K562 (cell line): ENCODE measurements at regions not wholly inside any gene's neighbourhood (a gene's known extent, or its start where the extent isn't known, plus 50 kb on each side); places are given as distances from the start of the nearest gene placed in this dataset.

ENCODE experiments used
- ATAC-seq: fragments of 200-7000 bp; cut with Tn5 transposase; 3 replicates; pipeline ENCODE4 v1.9.1; 2020; ENCODE audit warnings: moderate library complexity
- BruUV-seq: library from RNA; stranded (reverse); fragments of 400-500 nt; replicated peaks from 2 replicates; lab custom pipeline; 2021; lab: Mats Ljungman, UMichigan
- CTCF ChIA-PET: fragments of 300-600 bp; formaldehyde crosslinking; extraction: SDS; loops from one replicate; lab custom pipeline; 2021; ENCODE audit warnings: low intra/inter-chr PET ratio; lab: Yijun Ruan, JAX
- POLR2A ChIA-PET: fragments of 300-600, 350-650 bp; sonication (Branson Sonifier 250); formaldehyde crosslinking; extraction: SDS; loops from one replicate; lab custom pipeline; 2021; ENCODE audit warnings: antibody characterized with exemption, inconsistent platforms; lab: Yijun Ruan, JAX
- DNase-seq, 4 experiments: peaks; one replicate each; pipeline versions ENCODE4 v3.0.0 to v3.0.0-alpha.2; 2011 to 2018; ENCODE audit warnings: low spot score in 3 of 4, mixed read lengths in 3 of 4; ENCODE audit errors: extremely low read depth in 1 of 4
- FAIRE-seq: peaks from 2 replicates; lab custom pipeline; 2011; peaks lifted over from hg19 to GRCh38; lab: Jason Lieb, UNC
- H2AFZ ChIP-seq: 2 replicates; pipeline ENCODE4 v1.6.0; 2011; ENCODE audit warnings: low read depth, low read length, control low read depth, inconsistent platforms
- H3K27ac ChIP-seq: fragments of 200-600 bp; 3 replicates; pipeline ENCODE4 v1.8.0; 2011; ENCODE audit warnings: low read depth, mild to moderate bottlenecking, control low read depth, inconsistent platforms, low read length, moderate library complexity, mixed read lengths; ENCODE audit errors: extremely low read depth
- H3K27me3 ChIP-seq, 2 experiments: fragments of 300-600 bp in 1 of 2; 2 replicates in 1 of 2; 3 replicates in 1 of 2; pipeline versions ENCODE4 v1.6.0 to v1.8.0; 2011; ENCODE audit warnings: inconsistent platforms in 2 of 2, low read length in 2 of 2, mild to moderate bottlenecking in 1 of 2, mixed read lengths in 1 of 2, moderate library complexity in 1 of 2; ENCODE audit not compliant: control insufficient read depth in 2 of 2, insufficient read depth in 2 of 2
- H3K36me3 ChIP-seq: fragments of 300-600 bp; 3 replicates; pipeline ENCODE4 v1.8.0; 2011; ENCODE audit warnings: mild to moderate bottlenecking, low read length, inconsistent platforms; ENCODE audit not compliant: control insufficient read depth, insufficient read depth
- H3K4me1 ChIP-seq, 2 experiments: fragments of 200-600 bp in 1 of 2; replicated peaks in 1 of 2; 2 replicates in 1 of 2; 3 replicates in 1 of 2; pipeline versions ENCODE4 v1.5.1 to v1.8.0; 2011; ENCODE audit warnings: inconsistent platforms in 2 of 2, low read length in 2 of 2, mild to moderate bottlenecking in 1 of 2, mixed read lengths in 1 of 2, moderate library complexity in 1 of 2; ENCODE audit not compliant: control insufficient read depth in 2 of 2, insufficient read depth in 2 of 2
- H3K4me2 ChIP-seq: 2 replicates; pipeline ENCODE4 v1.6.1; 2011; ENCODE audit warnings: low read length, control low read depth, inconsistent platforms, mixed read lengths; ENCODE audit not compliant: insufficient read depth
- H3K4me3 ChIP-seq: fragments of 200-600 bp; sonication (generic), shearing (Covaris generic); 2 replicates; pipeline ENCODE4 v1.5.1; 2016; ENCODE audit warnings: control low read depth, inconsistent platforms
- H3K79me2 ChIP-seq: fragments of 200-600 bp; 3 replicates; pipeline ENCODE4 v1.8.0; 2011; ENCODE audit warnings: low read length, inconsistent platforms; ENCODE audit not compliant: control insufficient read depth, insufficient read depth
- H3K9ac ChIP-seq, 2 experiments: 2 replicates each; pipeline versions ENCODE4 v1.6.0 to v1.6.1; 2011; ENCODE audit warnings: low read depth in 2 of 2, low read length in 2 of 2, control low read depth in 1 of 2, inconsistent platforms in 1 of 2, mild to moderate bottlenecking in 1 of 2, mixed read lengths in 1 of 2; ENCODE audit not compliant: insufficient read depth in 1 of 2
- H3K9me1 ChIP-seq: one replicate; pipeline ENCODE4 v1.6.0; 2011; ENCODE audit warnings: inconsistent platforms, mild to moderate bottlenecking, low read length, moderate library complexity; ENCODE audit not compliant: control insufficient read depth, insufficient read depth
- H3K9me3 ChIP-seq: replicated peaks from 2 replicates; pipeline ENCODE4 v1.5.1; 2011; ENCODE audit warnings: low read depth, low read length, inconsistent platforms; ENCODE audit not compliant: control insufficient read depth, insufficient read depth
- H4K20me1 ChIP-seq: replicated peaks from 2 replicates; pipeline ENCODE4 v1.6.1; 2011; ENCODE audit warnings: low read length, inconsistent platforms, mixed read lengths; ENCODE audit not compliant: control insufficient read depth, insufficient read depth
- ARID1B ChIP-seq: fragments of 450-650 bp; IDR thresholded peaks from 2 replicates; pipeline ENCODE4 v1.6.1; 2016; ENCODE audit warnings: antibody characterized with exemption, mild to moderate bottlenecking, inconsistent platforms
- BRCA1 ChIP-seq, 2 experiments: fragments of 450-650 bp in 1 of 2; sonication (generic) in 1 of 2; formaldehyde crosslinking in 1 of 2; IDR thresholded peaks; 2 replicates each; pipeline versions ENCODE4 v1.5.0 to v1.6.1; 2017 to 2020; ENCODE audit warnings: mild to moderate bottlenecking in 1 of 2, missing genetic modification reagents in 1 of 2
- C11orf30 ChIP-seq: fragments of 450-650 bp; IDR thresholded peaks from 2 replicates; pipeline ENCODE4 v1.6.1; 2016; ENCODE audit warnings: low read depth, mild to moderate bottlenecking
- DIDO1 ChIP-seq: fragments of 450-650 bp; IDR thresholded peaks from 2 replicates; pipeline ENCODE4 v1.6.1; 2016; ENCODE audit warnings: low read depth, missing biosample characterization, missing genetic modification characterization
- KLF6 ChIP-seq: fragments of 250-450 bp; sonication (Bioruptor Pico); IDR thresholded peaks from 2 replicates; pipeline ENCODE4 v1.4.0; 2020; ENCODE audit warnings: mild to moderate bottlenecking, moderate library complexity, borderline replicate concordance
- MEF2A ChIP-seq: IDR thresholded peaks from 2 replicates; pipeline ENCODE4 v1.6.1; 2011; ENCODE audit warnings: low read depth, mild to moderate bottlenecking, low read length, moderate library complexity; ENCODE audit not compliant: control insufficient read depth
- NFE2 ChIP-seq: IDR thresholded peaks from 2 replicates; pipeline ENCODE4 v1.6.1; 2014; ENCODE audit warnings: antibody characterized with exemption, low read depth
- PHF20 ChIP-seq: fragments of 450-650 bp; IDR thresholded peaks from 2 replicates; pipeline ENCODE4 v1.6.1; 2018; ENCODE audit not compliant: partially characterized antibody
- SETDB1 ChIP-seq: IDR thresholded peaks from one replicate; pipeline ENCODE4 v1.6.1; 2012; ENCODE audit warnings: low read length, control low read depth, inconsistent platforms
- SLC30A9 ChIP-seq: fragments of 250-450 bp; sonication (Bioruptor Pico); IDR thresholded peaks from 2 replicates; pipeline ENCODE4 v1.8.0; 2022; ENCODE audit warnings: mild to moderate bottlenecking, moderate library complexity
- TAL1 ChIP-seq: fragments of 450-650 bp; IDR thresholded peaks from 2 replicates; pipeline ENCODE4 v1.6.1; 2016; ENCODE audit warnings: mild to moderate bottlenecking
- TRIM24 ChIP-seq, 2 experiments: fragments of 450-650 bp; IDR thresholded peaks; 2 replicates each; pipeline ENCODE4 v1.6.1; 2016
- XRCC4 ChIP-seq: IDR thresholded peaks from one replicate; pipeline ENCODE4 v1.6.1; 2011; ENCODE audit not compliant: insufficient read depth, insufficient read length; ENCODE audit errors: extremely low read depth
- YBX1 ChIP-seq: fragments of 450-650 bp; IDR thresholded peaks from 2 replicates; pipeline ENCODE4 v1.7.1; 2016; ENCODE audit warnings: mild to moderate bottlenecking
- ZFP36 ChIP-seq: fragments of 150-350 bp; IDR thresholded peaks from 2 replicates; pipeline ENCODE4 v1.6.1; 2018; ENCODE audit warnings: low read length, low read depth; ENCODE audit not compliant: partially characterized antibody
- ZNF212 ChIP-seq: fragments of 450-650 bp; formaldehyde crosslinking; IDR thresholded peaks from 2 replicates; pipeline ENCODE4 v1.4.0; 2020; ENCODE audit warnings: mild to moderate bottlenecking
- ZNF507 ChIP-seq: conservative IDR thresholded peaks from 2 replicates; pipeline ENCODE4 v1.6.1; 2017; ENCODE audit warnings: missing genetic modification characterization, missing compliant biosample characterization
- ZNF551 ChIP-seq: fragments of 250-450 bp; sonication (Bioruptor Pico); IDR thresholded peaks from 2 replicates; pipeline ENCODE4 v1.5.0; 2021; ENCODE audit warnings: mild to moderate bottlenecking, moderate library complexity
- WGBS: fragments of 100-300 bp; shearing (Covaris generic); methylation state at CpG from one replicate; pipeline ENCODE4 v1.1.6; 2016; ENCODE audit warnings: low coverage, mixed read lengths; ENCODE audit not compliant: insufficient coverage; ENCODE audit errors: missing lambda C conversion rate; 5-methylcytosine and 5-hydroxymethylcytosine counted together
- in situ Hi-C: fragments of 300-500 bp; cut with MboI; formaldehyde crosslinking; loops from 4 replicates; pipeline ENCODE4 v1.15.0; 2018; ENCODE audit warnings: inconsistent platforms, mixed read lengths
- intact Hi-C: fragments of 100-400 bp; cut with micrococcal nuclease; formaldehyde crosslinking; loops from 2 replicates; pipeline ENCODE4 v1.14.2; 2022
- TF ChIP-seq, protein P1 (sequence below): sonication (generic); IDR thresholded peaks from 2 replicates; pipeline ENCODE4 v1.6.1; 2016
- TF ChIP-seq, protein P2 (sequence below): sonication (generic); formaldehyde crosslinking; IDR thresholded peaks from 2 replicates; pipeline ENCODE4 v1.8.1; 2022; ENCODE audit warnings: missing genetic modification reagents

DNA sequence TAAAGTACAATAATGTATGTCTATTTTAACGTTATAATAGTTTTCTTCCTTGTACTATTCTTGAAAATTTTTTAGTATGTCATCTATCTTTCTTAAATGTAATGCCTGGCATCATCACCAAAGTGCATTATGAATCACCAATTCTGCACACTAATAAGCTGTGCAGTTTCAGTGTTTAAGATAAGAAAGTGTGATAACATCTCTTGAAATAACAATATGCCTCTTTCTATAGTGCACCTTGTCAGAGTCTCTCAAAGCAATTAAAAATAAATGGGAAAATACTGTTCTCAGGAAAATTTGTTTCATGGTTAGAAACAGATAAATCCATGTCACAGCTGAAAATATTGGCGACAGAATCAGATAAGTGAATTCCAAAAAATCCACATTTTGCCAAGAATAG lies 457.4 kb upstream of the PCDH10 start:
- intact Hi-C loops = no loop called here
- no peak overlapping the region for H3K27ac ChIP-seq
- no peak for TF ChIP-seq ZNF212 (CRISPR knock-in tag)
- TF ChIP-seq ZNF551 (CRISPR knock-in tag) = no peak
- TF ChIP-seq ZNF507 (tag) = no peak
- no peak for TF ChIP-seq SLC30A9 (CRISPR knock-in tag)
- no peak for TF ChIP-seq KLF6 (CRISPR knock-in tag)
- TF ChIP-seq PHF20 = no peak
- TF ChIP-seq DIDO1 (tag) = no peak
- no peak for TF ChIP-seq SETDB1
- TF ChIP-seq, protein P1, sequence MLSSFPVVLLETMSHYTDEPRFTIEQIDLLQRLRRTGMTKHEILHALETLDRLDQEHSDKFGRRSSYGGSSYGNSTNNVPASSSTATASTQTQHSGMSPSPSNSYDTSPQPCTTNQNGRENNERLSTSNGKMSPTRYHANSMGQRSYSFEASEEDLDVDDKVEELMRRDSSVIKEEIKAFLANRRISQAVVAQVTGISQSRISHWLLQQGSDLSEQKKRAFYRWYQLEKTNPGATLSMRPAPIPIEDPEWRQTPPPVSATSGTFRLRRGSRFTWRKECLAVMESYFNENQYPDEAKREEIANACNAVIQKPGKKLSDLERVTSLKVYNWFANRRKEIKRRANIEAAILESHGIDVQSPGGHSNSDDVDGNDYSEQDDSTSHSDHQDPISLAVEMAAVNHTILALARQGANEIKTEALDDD = no peak
- no peak for TF ChIP-seq YBX1
- TF ChIP-seq C11orf30 = no peak
- TF ChIP-seq ARID1B = no peak
- no peak for TF ChIP-seq TRIM24 (IDR thresholded peaks at IDR 0.05)
- TF ChIP-seq MEF2A = no peak
- no peak for TF ChIP-seq BRCA1 (IDR thresholded peaks at IDR 0.05)
- TF ChIP-seq BRCA1 (CRISPR knock-in tag; IDR thresholded peaks at IDR 0.05) = no peak
- TF ChIP-seq NFE2 = no peak
- TF ChIP-seq, protein P2, sequence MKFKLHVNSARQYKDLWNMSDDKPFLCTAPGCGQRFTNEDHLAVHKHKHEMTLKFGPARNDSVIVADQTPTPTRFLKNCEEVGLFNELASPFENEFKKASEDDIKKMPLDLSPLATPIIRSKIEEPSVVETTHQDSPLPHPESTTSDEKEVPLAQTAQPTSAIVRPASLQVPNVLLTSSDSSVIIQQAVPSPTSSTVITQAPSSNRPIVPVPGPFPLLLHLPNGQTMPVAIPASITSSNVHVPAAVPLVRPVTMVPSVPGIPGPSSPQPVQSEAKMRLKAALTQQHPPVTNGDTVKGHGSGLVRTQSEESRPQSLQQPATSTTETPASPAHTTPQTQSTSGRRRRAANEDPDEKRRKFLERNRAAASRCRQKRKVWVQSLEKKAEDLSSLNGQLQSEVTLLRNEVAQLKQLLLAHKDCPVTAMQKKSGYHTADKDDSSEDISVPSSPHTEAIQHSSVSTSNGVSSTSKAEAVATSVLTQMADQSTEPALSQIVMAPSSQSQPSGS = no peak
- TF ChIP-seq ZFP36 = no peak
- no peak for TF ChIP-seq TAL1
- TF ChIP-seq XRCC4 = no peak
- TF ChIP-seq, all 486 proteins: peak for 0
- CTCF ChIA-PET = no interaction called here
- POLR2A ChIA-PET = no interaction called here
- Histone ChIP-seq H3K36me3 (no peaks in the 10 kb centered on the region), H3K4me2 (no peak overlapping the region), H3K9me1 (no peaks in the 10 kb centered on the region), H4K20me1 (no peaks in the 10 kb centered on the region), H3K9me3 (no peaks in the 10 kb centered on the region), H2AFZ (no peak overlapping the region), H3K9ac (no peak overlapping the region), H3K4me3 (no peak overlapping the region), H3K79me2 (no peaks in the 10 kb centered on the region), H3K4me1 (no peaks in the 10 kb centered on the region), H3K27me3 (no peaks in the 10 kb centered on the region)
- ATAC-seq (no peak), FAIRE-seq (no peak), DNase-seq (no peak)
- WGBS = 0% methylated on average over 2 of the region's 2 CpGs
- in situ Hi-C loops = no loop called here
- no TSS peak for BruUV-seq
